ENCODE measurements at regions not wholly inside any gene's neighbourhood (a gene's known extent, or its start where the extent isn't known, plus 50 kb on each side); places are given as distances from the start of the nearest gene placed in this dataset.

GRCh38 chr10:78541481-78542140, 507.9 kb downstream of the RPS24 start:
- no peak for DNase-seq
- Mint-ChIP-seq H3K36me3 (no peaks in the 10 kb centered on the region), H3K27ac (no peak overlapping the region), H3K27me3 (peaks cover 11 to 20% of the 10 kb centered on the region in 2 donors), H3K9me3 (peaks cover 0 to 2% of the 10 kb centered on the region in 2 donors), H3K4me1 (no peaks in the 10 kb centered on the region), H3K4me3 (no peak overlapping the region)
- no peak for ATAC-seq (replicated peaks)

- peaks cover 11 to 20% of the 10 kb centered on the region in 2 donors for H3K27me3 Mint-ChIP-seq
- H3K4me3 Mint-ChIP-seq: no peak overlapping the region
- no peak overlapping the region for H3K27ac Mint-ChIP-seq
- no peaks in the 10 kb centered on the region for H3K4me1 Mint-ChIP-seq
- no peaks in the 10 kb centered on the region for H3K36me3 Mint-ChIP-seq
- H3K9me3 Mint-ChIP-seq: peaks cover 0 to 2% of the 10 kb centered on the region in 2 donors
- ATAC-seq (replicated peaks) (no peak), DNase-seq (no peak)
These were observed 508.5 kb downstream of the RPS24 start for GRCh38 chr10:78542141-78542489.

- Mint-ChIP-seq H3K27me3 (peaks cover 11 to 20% of the 10 kb centered on the region in 2 donors), H3K9me3 (peaks cover 0 to 2% of the 10 kb centered on the region in 2 donors), H3K27ac (no peak overlapping the region), H3K4me1 (no peaks in the 10 kb centered on the region), H3K4me3 (no peak overlapping the region), H3K36me3 (no peaks in the 10 kb centered on the region)
- no peak for DNase-seq
- no peak for ATAC-seq (replicated peaks)
These were observed 508.9 kb downstream of the RPS24 start for GRCh38 chr10:78542521-78542920.

GRCh38 chr10:78543031-78543748, 509.5 kb downstream of the RPS24 start:
- H3K9me3 Mint-ChIP-seq: peaks cover 0 to 2% of the 10 kb centered on the region in 2 donors
- H3K4me1 Mint-ChIP-seq: no peaks in the 10 kb centered on the region
- peaks cover 17 to 26% of the 10 kb centered on the region in 2 donors for H3K27me3 Mint-ChIP-seq
- no peak overlapping the region for H3K4me3 Mint-ChIP-seq
- ATAC-seq (replicated peaks) (no peak), DNase-seq (no peak)
- H3K27ac Mint-ChIP-seq: no peak overlapping the region
- H3K36me3 Mint-ChIP-seq: no peaks in the 10 kb centered on the region

GRCh38 chr10:78543749-78544362, 510.2 kb downstream of the RPS24 start:
- ATAC-seq (replicated peaks) (no peak), DNase-seq (no peak)
- H3K9me3 Mint-ChIP-seq: peaks cover 0 to 2% of the 10 kb centered on the region in 2 donors
- H3K27me3 Mint-ChIP-seq: peaks cover 23 to 28% of the 10 kb centered on the region in 2 donors
- no peaks in the 10 kb centered on the region for H3K36me3 Mint-ChIP-seq
- H3K4me1 Mint-ChIP-seq: no peaks in the 10 kb centered on the region
- H3K4me3 Mint-ChIP-seq: no peak overlapping the region
- no peak overlapping the region for H3K27ac Mint-ChIP-seq

GRCh38 chr10:78544423-78545090, 510.9 kb downstream of the RPS24 start:
- Mint-ChIP-seq H3K9me3 (peaks cover 0 to 2% of the 10 kb centered on the region in 2 donors), H3K36me3 (no peaks in the 10 kb centered on the region), H3K27me3 (peaks cover 18 to 21% of the 10 kb centered on the region in 2 donors), H3K4me3 (no peak overlapping the region), H3K27ac (no peak overlapping the region), H3K4me1 (no peaks in the 10 kb centered on the region)
- DNase-seq (no peak), ATAC-seq (replicated peaks) (no peak)

- no peak overlapping the region for H3K4me3 Mint-ChIP-seq
- H3K27ac Mint-ChIP-seq: no peak overlapping the region
These were observed 512.1 kb downstream of the RPS24 start for GRCh38 chr10:78545756-78546155.

GRCh38 chr10:78547397-78547796, 513.7 kb downstream of the RPS24 start:
- no peaks in the 10 kb centered on the region for H3K4me1 Mint-ChIP-seq
- ATAC-seq (replicated peaks) (no peak), DNase-seq (no peak)
- no peaks in the 10 kb centered on the region for H3K36me3 Mint-ChIP-seq
- no peak overlapping the region for H3K4me3 Mint-ChIP-seq
- H3K9me3 Mint-ChIP-seq: no peaks in the 10 kb centered on the region
- peaks cover 24 to 26% of the 10 kb centered on the region in 2 donors for H3K27me3 Mint-ChIP-seq
- no peak overlapping the region for H3K27ac Mint-ChIP-seq

More at GRCh38 chr10:78545756-78546155, 512.1 kb downstream of the RPS24 start:
- Mint-ChIP-seq H3K27me3 (peaks cover 12 to 13% of the 10 kb centered on the region in 2 donors), H3K4me1 (no peaks in the 10 kb centered on the region), H3K36me3 (no peaks in the 10 kb centered on the region), H3K9me3 (peaks cover 0 to 2% of the 10 kb centered on the region in 2 donors)
- ATAC-seq (replicated peaks): no peak
- no peak for DNase-seq

GRCh38 chr10:78547905-78548304, 514.2 kb downstream of the RPS24 start:
- H3K27ac Mint-ChIP-seq: no peak overlapping the region
- no peaks in the 10 kb centered on the region for H3K9me3 Mint-ChIP-seq
- no peak overlapping the region for H3K4me3 Mint-ChIP-seq

GRCh38 chr10:78548369-78548768, 514.7 kb downstream of the RPS24 start:
- DNase-seq (no peak), ATAC-seq (replicated peaks) (no peak)
- peaks cover 26 to 29% of the 10 kb centered on the region in 2 donors for H3K27me3 Mint-ChIP-seq
- no peaks in the 10 kb centered on the region for H3K36me3 Mint-ChIP-seq
- no peaks in the 10 kb centered on the region for H3K4me1 Mint-ChIP-seq
- H3K9me3 Mint-ChIP-seq: no peaks in the 10 kb centered on the region
- no peak overlapping the region for H3K27ac Mint-ChIP-seq
- no peak overlapping the region for H3K4me3 Mint-ChIP-seq

More at GRCh38 chr10:78547905-78548304, 514.2 kb downstream of the RPS24 start:
- Mint-ChIP-seq H3K27me3 (peaks cover 26 to 28% of the 10 kb centered on the region in 2 donors), H3K36me3 (no peaks in the 10 kb centered on the region), H3K4me1 (no peaks in the 10 kb centered on the region)
- no peak for ATAC-seq (replicated peaks)
- DNase-seq: no peak

- no peak overlapping the region for H3K27ac Mint-ChIP-seq
- DNase-seq (no peak), ATAC-seq (replicated peaks) (no peak)
- H3K27me3 Mint-ChIP-seq: peaks cover 26 to 29% of the 10 kb centered on the region in 2 donors
- H3K9me3 Mint-ChIP-seq: no peaks in the 10 kb centered on the region
- H3K36me3 Mint-ChIP-seq: no peaks in the 10 kb centered on the region
- no peaks in the 10 kb centered on the region for H3K4me1 Mint-ChIP-seq
- no peak overlapping the region for H3K4me3 Mint-ChIP-seq
These were observed 515.7 kb downstream of the RPS24 start for GRCh38 chr10:78549140-78549935.

- ATAC-seq (replicated peaks): no peak
- Mint-ChIP-seq H3K4me3 (no peak overlapping the region), H3K27ac (no peak overlapping the region), H3K9me3 (peaks cover 0 to 2% of the 10 kb centered on the region in 2 donors), H3K4me1 (no peaks in the 10 kb centered on the region), H3K36me3 (no peaks in the 10 kb centered on the region), H3K27me3 (peaks cover 26 to 29% of the 10 kb centered on the region in 2 donors)
- DNase-seq: no peak
These were observed 516.4 kb downstream of the RPS24 start for GRCh38 chr10:78550090-78550489.

GRCh38 chr10:78550716-78551115, 517.1 kb downstream of the RPS24 start:
- Mint-ChIP-seq H3K27me3 (peaks cover 26 to 29% of the 10 kb centered on the region in 2 donors), H3K27ac (no peak overlapping the region), H3K9me3 (peaks cover 0 to 2% of the 10 kb centered on the region in 2 donors), H3K4me1 (no peaks in the 10 kb centered on the region), H3K4me3 (no peak overlapping the region), H3K36me3 (no peaks in the 10 kb centered on the region)
- no peak for ATAC-seq (replicated peaks)
- DNase-seq: no peak
